Large intestine (tissue), 3 donors: ENCODE measurements at regions not wholly inside any gene's neighbourhood (a gene's known extent, or its start where the extent isn't known, plus 50 kb on each side); places are given as distances from the start of the nearest gene placed in this dataset.

Source experiments
- DNase-seq, 2 donors: peaks; one replicate each; pipeline versions ENCODE4 v3.0.0 to v3.0.0-alpha.2; 2013
- H3K27ac ChIP-seq: one replicate; pipeline ENCODE4 v1.5.1; 2013; ENCODE audit warnings: low read length
- H3K27me3 ChIP-seq: 2 replicates; pipeline ENCODE4 v1.6.1; 2013; ENCODE audit warnings: low read length; ENCODE audit not compliant: control insufficient read depth, insufficient read depth
- H3K36me3 ChIP-seq: 2 replicates; pipeline ENCODE4 v1.6.1; 2013; ENCODE audit warnings: low read length; ENCODE audit not compliant: control insufficient read depth, insufficient read depth
- H3K4me1 ChIP-seq: one replicate; pipeline ENCODE4 v1.6.1; 2013; ENCODE audit warnings: low read length; ENCODE audit not compliant: control insufficient read depth, insufficient read depth
- H3K4me3 ChIP-seq: one replicate; pipeline ENCODE4 v1.5.1; 2013; ENCODE audit warnings: low read length
- H3K9me3 ChIP-seq: one replicate; pipeline ENCODE4 v1.6.1; 2013; ENCODE audit warnings: mild to moderate bottlenecking, low read depth, low read length, moderate library complexity; ENCODE audit not compliant: control insufficient read depth
- WGBS: methylation state at CpG from one replicate; pipeline ENCODE4 v1.1.5; 2013; ENCODE audit warnings: low lambda C conversion rate; ENCODE audit not compliant: insufficient coverage; 5-methylcytosine and 5-hydroxymethylcytosine counted together

- Histone ChIP-seq H3K27ac (no peak overlapping the region), H3K27me3 (peaks cover 29% of the 10 kb centered on the region), H3K36me3 (no peaks in the 10 kb centered on the region), H3K9me3 (no peaks in the 10 kb centered on the region), H3K4me3 (no peak overlapping the region), H3K4me1 (no peaks in the 10 kb centered on the region)
- DNase-seq: no peak
- no CpG with 5 or more reads among the region's 34 CpGs for WGBS
Measured at GRCh38 chr2:886072-887022, 64.3 kb upstream of the SNTG2 start.

DNA sequence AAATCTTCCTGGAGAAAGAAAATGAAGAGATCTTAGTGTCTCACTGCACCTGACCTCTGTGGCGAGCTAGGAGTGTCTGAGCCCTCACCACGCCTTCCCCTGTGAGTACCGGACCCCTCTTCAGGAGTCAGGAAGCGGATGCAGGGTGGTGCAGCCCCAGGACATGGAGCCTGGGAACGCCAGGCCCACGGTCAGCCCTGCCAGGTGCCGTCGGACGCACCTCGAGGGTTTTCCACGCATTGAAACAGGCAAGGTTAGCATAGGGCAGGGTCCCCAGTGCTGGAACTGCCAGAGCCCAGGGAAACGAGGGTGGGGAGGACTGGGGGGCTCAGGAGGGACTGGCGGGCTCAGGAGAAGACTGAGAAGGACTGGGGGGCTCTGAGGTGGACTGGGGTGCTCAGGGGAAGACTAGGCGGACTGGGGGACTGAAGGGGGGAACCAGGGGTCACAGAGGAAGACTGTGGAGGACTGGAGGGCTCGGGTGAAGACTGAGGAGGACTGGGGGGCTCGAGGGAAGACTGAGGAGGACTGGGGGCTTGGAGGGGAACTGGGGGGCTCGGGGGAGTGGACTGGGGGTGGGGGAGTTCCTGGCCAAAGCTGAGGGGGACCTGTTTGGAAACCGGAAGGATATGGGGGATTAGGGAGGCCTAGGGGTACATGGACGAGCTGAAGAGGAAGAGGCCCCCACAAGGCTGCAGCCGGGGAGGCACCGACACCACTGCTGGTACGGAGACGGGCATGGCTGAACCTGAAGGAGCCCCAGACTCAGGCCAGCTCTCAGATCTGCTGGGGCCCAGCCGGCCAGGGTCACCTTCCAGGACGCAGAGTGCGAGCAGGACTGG is 65.2 kb upstream of the SNTG2 start:
- WGBS: no CpG with 5 or more reads among the region's 26 CpGs
- DNase-seq: no peak
- no peaks in the 10 kb centered on the region for H3K9me3 ChIP-seq
- H3K36me3 ChIP-seq: no peaks in the 10 kb centered on the region
- peaks cover 33% of the 10 kb centered on the region for H3K27me3 ChIP-seq
- H3K4me3 ChIP-seq: no peak overlapping the region
- no peak overlapping the region for H3K27ac ChIP-seq
- no peaks in the 10 kb centered on the region for H3K4me1 ChIP-seq

- WGBS: 0% methylated on average over 3 of the region's 21 CpGs
- Histone ChIP-seq H3K4me3 (no peak overlapping the region), H3K36me3 (no peaks in the 10 kb centered on the region), H3K4me1 (no peaks in the 10 kb centered on the region), H3K27me3 (peaks cover 33% of the 10 kb centered on the region), H3K9me3 (peaks cover 2% of the 10 kb centered on the region), H3K27ac (no peak overlapping the region)
- DNase-seq: no peak
Measured at GRCh38 chr2:883803-884748, 66.6 kb upstream of the SNTG2 start.

GRCh38 chr2:883260-883802 is 67.3 kb upstream of the SNTG2 start:
- Histone ChIP-seq H3K36me3 (no peaks in the 10 kb centered on the region), H3K27ac (no peak overlapping the region), H3K27me3 (peaks cover 33% of the 10 kb centered on the region), H3K9me3 (peaks cover 2% of the 10 kb centered on the region), H3K4me3 (no peak overlapping the region), H3K4me1 (no peaks in the 10 kb centered on the region)
- DNase-seq: no peak
- WGBS: no CpG with 5 or more reads among the region's 14 CpGs

- no peaks in the 10 kb centered on the region for H3K4me1 ChIP-seq
- H3K27me3 ChIP-seq: peaks cover 33% of the 10 kb centered on the region
- H3K4me3 ChIP-seq: no peak overlapping the region
- no peak for DNase-seq
- H3K9me3 ChIP-seq: peaks cover 2% of the 10 kb centered on the region
- no peak overlapping the region for H3K27ac ChIP-seq
- no peaks in the 10 kb centered on the region for H3K36me3 ChIP-seq
- no CpG with 5 or more reads among the region's 11 CpGs for WGBS
Measured at GRCh38 chr2:881204-881918, 69.3 kb upstream of the SNTG2 start.

DNA sequence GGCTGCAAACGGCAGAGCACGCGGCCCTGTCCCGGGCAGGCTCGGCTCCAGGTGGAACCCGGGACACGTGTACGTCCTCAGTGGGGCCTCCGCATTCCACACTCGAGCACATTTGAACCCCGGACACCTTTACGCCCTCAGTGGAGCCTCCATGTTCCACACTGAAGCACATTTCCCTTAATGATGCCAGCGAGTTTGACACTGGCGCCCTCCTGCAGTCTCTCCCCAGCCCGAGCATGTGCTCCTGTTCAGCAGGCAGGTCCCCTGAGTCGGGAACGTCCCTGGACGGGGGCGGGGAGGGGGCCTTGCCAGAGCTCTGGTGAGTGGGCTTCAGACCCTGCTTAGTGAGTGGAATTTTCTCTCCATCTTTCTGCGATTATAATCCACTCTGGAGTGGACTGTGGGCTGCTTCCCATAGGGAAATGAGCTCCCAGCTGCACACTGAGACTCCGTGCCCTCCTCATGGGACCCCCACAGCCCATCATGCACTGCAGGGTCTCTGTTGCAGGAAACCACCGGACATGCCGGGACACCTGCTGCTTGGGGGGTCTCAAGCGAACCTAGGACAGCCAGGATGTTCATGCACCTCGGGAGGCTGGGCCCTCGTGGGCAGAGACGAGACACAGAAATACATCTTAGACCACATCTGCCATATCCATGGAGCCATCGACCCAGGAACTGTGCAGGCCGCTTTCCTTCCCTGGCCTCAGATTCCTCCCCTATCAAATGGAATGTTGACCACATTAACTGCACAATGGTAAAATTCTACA is 70.3 kb upstream of the SNTG2 start:
- H3K9me3 ChIP-seq: peaks cover 2% of the 10 kb centered on the region
- DNase-seq: no peak
- H3K36me3 ChIP-seq: no peaks in the 10 kb centered on the region
- H3K27me3 ChIP-seq: peaks cover 33% of the 10 kb centered on the region
- no peak overlapping the region for H3K4me3 ChIP-seq
- no peaks in the 10 kb centered on the region for H3K4me1 ChIP-seq
- 90% methylated on average over 2 of the region's 29 CpGs for WGBS
- no peak overlapping the region for H3K27ac ChIP-seq

- no peaks in the 10 kb centered on the region for H3K4me1 ChIP-seq
- no peaks in the 10 kb centered on the region for H3K36me3 ChIP-seq
- peaks cover 29% of the 10 kb centered on the region for H3K27me3 ChIP-seq
- 100% methylated on average over 3 of the region's 16 CpGs for WGBS
- peaks cover 2% of the 10 kb centered on the region for H3K9me3 ChIP-seq
- H3K27ac ChIP-seq: no peak overlapping the region
- DNase-seq: no peak
- no peak overlapping the region for H3K4me3 ChIP-seq
Measured at GRCh38 chr2:879540-879939, 71.1 kb upstream of the SNTG2 start.

DNA sequence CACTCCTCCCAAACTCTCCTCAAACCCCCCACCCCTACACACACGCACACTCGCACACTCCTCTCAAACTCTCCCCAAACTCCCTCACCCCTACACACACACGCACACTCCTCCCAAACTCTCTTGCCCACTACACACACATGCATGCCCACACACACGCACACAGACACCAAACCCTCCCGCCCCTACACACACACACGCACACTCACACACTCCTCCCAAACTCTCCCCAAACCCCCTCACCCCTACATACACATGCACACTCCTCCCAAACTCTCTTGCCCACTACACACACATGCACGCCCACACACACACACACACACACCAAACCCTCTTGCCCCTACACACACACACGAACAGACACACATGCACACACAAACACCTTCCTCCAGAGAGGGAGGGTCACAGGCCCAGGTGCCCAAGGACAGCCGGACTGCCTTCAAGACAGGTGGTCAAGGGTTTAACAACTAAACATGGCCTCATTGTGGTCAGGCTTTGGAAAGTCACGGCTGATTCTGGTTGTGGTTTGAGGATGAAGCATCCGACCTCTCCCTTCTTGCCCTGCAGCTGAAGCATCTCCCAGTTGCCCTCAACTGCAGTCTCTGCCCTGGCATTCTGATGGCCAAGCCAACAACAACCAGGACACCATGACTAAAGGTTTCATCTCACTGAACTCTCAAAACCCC is 72.3 kb upstream of the SNTG2 start:
- WGBS: 87% methylated on average over 3 of the region's 11 CpGs
- no peak for DNase-seq
- H3K27ac ChIP-seq: no peak overlapping the region
- peaks cover 18% of the 10 kb centered on the region for H3K27me3 ChIP-seq
- no peaks in the 10 kb centered on the region for H3K36me3 ChIP-seq
- H3K9me3 ChIP-seq: peaks cover 2% of the 10 kb centered on the region
- H3K4me1 ChIP-seq: no peaks in the 10 kb centered on the region
- H3K4me3 ChIP-seq: no peak overlapping the region
